Naive thymus-derived CD8-positive, alpha-beta T cell (primary cell): ENCODE measurements at regions not wholly inside any gene's neighbourhood (a gene's known extent, or its start where the extent isn't known, plus 50 kb on each side); places are given as distances from the start of the nearest gene placed in this dataset.

Experiments
- ATAC-seq, 2 donors: fragments of 150-1000 bp; cut with Tn5 transposase in 1 of 2; sonication (Bioruptor Pico), chemical (Tn5 transposase) in 1 of 2; 1 replicate in 1 of 2; 2 replicates in 1 of 2; pipeline ENCODE4 v1.10.0; 2021; ENCODE audit warnings: mild to moderate bottlenecking in 2 of 2, moderate library complexity in 2 of 2
- POLR2A ChIA-PET: fragments of 350-600 bp; sonication (Branson Sonifier 250); formaldehyde crosslinking; loops from one replicate; lab custom pipeline; 2021; ENCODE audit warnings: antibody characterized with exemption; lab: Charles Lee
- DNase-seq, 10 donors: peaks; one replicate each; pipeline versions ENCODE4 v3.0.0 to v3.0.0-alpha.2; 2020 to 2022
- H3K27ac Mint-ChIP-seq, 10 donors: one replicate each; pipeline ENCODE4 v1.8.0; 2020 to 2022; ENCODE audit warnings: mild to moderate bottlenecking in 10 of 10, mixed read lengths in 10 of 10, moderate library complexity in 4 of 10, inconsistent platforms in 1 of 10
- H3K27me3 Mint-ChIP-seq, 5 donors: one replicate each; pipeline ENCODE4 v1.8.0; 2021 to 2022; ENCODE audit warnings: mixed read lengths in 5 of 5
- H3K36me3 Mint-ChIP-seq, 3 donors: one replicate each; pipeline ENCODE4 v1.8.0; 2020 to 2022; ENCODE audit warnings: mixed read lengths in 3 of 3, mild to moderate bottlenecking in 2 of 3, inconsistent platforms in 1 of 3
- H3K4me1 Mint-ChIP-seq, 4 donors: one replicate each; pipeline ENCODE4 v1.8.0; 2021 to 2022; ENCODE audit warnings: mixed read lengths in 4 of 4
- H3K4me3 Mint-ChIP-seq, 10 donors: one replicate each; pipeline ENCODE4 v1.8.0; 2020 to 2022; ENCODE audit warnings: mild to moderate bottlenecking in 10 of 10, mixed read lengths in 10 of 10, moderate library complexity in 6 of 10, inconsistent platforms in 1 of 10
- H3K9me3 Mint-ChIP-seq, 9 donors: one replicate each; pipeline ENCODE4 v1.8.0; 2020 to 2022; ENCODE audit warnings: mixed read lengths in 9 of 9, mild to moderate bottlenecking in 3 of 9, inconsistent platforms in 1 of 9, moderate library complexity in 1 of 9

GRCh38 chr11:86141727-86142126 is 72.8 kb upstream of the PICALM start:
- POLR2A ChIA-PET: no interaction called here
- Mint-ChIP-seq H3K4me3 (no peak overlapping the region), H3K27ac (peak overlapping the region in 3 of 10 donors; percentile 75 to 76 (median 75)), H3K4me1 (peaks cover 19 to 69% (median 27%) of the 10 kb centered on the region in 4 donors), H3K27me3 (no peaks in the 10 kb centered on the region), H3K36me3 (no peaks in the 10 kb centered on the region), H3K9me3 (no peaks in the 10 kb centered on the region)
- ATAC-seq: no peak
- no peak for DNase-seq

GRCh38 chr11:86140334-86140990 is 71.6 kb upstream of the PICALM start:
- peaks cover 20 to 69% (median 28%) of the 10 kb centered on the region in 4 donors for H3K4me1 Mint-ChIP-seq
- POLR2A ChIA-PET: no interaction called here
- no peaks in the 10 kb centered on the region for H3K36me3 Mint-ChIP-seq
- peak overlapping the region in 9 of 10 donors; percentile 12 to 87 (median 76) for H3K27ac Mint-ChIP-seq
- no peaks in the 10 kb centered on the region for H3K27me3 Mint-ChIP-seq
- no peaks in the 10 kb centered on the region for H3K9me3 Mint-ChIP-seq
- peak overlapping the region in 3 of 10 donors; percentile 14 to 42 (median 16) for H3K4me3 Mint-ChIP-seq
- DNase-seq (no peak), ATAC-seq (no peak)

- POLR2A ChIA-PET: interaction anchor here (1.4 kb wide), 1 partner anchor 70 kb away, joined by 4 read pairs; the partner anchor contains the start of gene PICALM
- Mint-ChIP-seq H3K36me3 (no peaks in the 10 kb centered on the region), H3K27ac (peak overlapping the region; percentile 81 to 95 (median 90)), H3K9me3 (no peaks in the 10 kb centered on the region), H3K4me1 (peaks cover 20 to 59% (median 28%) of the 10 kb centered on the region in 4 donors), H3K4me3 (peak overlapping the region; percentile 42 to 78 (median 66)), H3K27me3 (peaks cover 0 to 4% (median 0%) of the 10 kb centered on the region in 5 donors)
- peak; percentile 40 to 49 for ATAC-seq
- peak in 3 of 10 donors; percentile 13 to 27 (median 15) for DNase-seq
Observed at GRCh38 chr11:86138958-86139357, 70.1 kb upstream of the PICALM start.

DNA sequence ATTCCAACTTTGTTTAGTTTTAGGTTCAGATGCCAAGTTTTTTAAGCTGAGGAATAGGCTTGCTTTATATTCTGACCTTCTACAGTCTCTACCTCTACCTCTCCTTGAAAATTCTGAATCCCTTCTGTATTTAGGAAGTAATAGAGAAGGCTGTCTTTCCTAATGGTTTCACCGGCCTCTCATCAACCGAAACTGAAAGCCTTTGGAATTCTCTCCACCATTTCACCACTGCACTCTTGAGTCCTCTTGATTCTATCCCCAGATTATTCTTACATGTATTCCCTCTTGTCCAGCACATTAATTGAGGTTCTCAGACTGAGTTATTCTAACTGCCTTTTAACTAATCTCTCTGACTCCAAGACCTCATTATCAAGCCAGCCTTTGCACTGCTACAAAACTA is 67.7 kb upstream of the PICALM start:
- Mint-ChIP-seq H3K4me1 (peaks cover 20 to 36% (median 20%) of the 10 kb centered on the region in 4 donors), H3K9me3 (no peaks in the 10 kb centered on the region), H3K4me3 (peak overlapping the region in 1 of 10 donors; percentile 3), H3K27ac (peak overlapping the region in 2 of 10 donors; percentile 16 to 24), H3K36me3 (no peaks in the 10 kb centered on the region), H3K27me3 (peaks cover 0 to 4% (median 0%) of the 10 kb centered on the region in 5 donors)
- POLR2A ChIA-PET: no interaction called here
- no peak for ATAC-seq
- no peak for DNase-seq

DNA sequence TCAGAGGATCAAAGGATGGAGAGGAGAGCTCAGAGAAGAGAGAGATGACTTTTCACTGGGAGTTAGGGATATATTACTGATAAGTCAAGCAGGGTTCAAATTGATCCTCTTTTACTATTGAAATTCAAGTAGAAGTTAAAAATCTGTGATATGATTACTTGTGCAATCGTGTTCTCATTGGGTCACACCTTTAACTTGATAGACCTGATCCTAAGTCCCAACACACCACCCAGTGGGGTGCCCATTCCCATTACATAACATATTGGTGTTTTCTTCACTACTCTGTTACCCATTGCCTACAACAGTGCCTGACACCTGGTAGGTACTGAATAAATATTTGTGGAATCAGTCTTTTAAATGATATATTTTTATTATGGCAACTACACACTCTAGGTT is 66.4 kb upstream of the PICALM start:
- Mint-ChIP-seq H3K9me3 (no peaks in the 10 kb centered on the region), H3K4me3 (no peak overlapping the region), H3K4me1 (peaks cover 11 to 25% (median 15%) of the 10 kb centered on the region in 4 donors), H3K27me3 (peaks cover 0 to 4% (median 0%) of the 10 kb centered on the region in 5 donors), H3K27ac (peak overlapping the region in 1 of 10 donors; percentile 19), H3K36me3 (no peaks in the 10 kb centered on the region)
- DNase-seq (no peak), ATAC-seq (no peak)
- POLR2A ChIA-PET: no interaction called here

DNA sequence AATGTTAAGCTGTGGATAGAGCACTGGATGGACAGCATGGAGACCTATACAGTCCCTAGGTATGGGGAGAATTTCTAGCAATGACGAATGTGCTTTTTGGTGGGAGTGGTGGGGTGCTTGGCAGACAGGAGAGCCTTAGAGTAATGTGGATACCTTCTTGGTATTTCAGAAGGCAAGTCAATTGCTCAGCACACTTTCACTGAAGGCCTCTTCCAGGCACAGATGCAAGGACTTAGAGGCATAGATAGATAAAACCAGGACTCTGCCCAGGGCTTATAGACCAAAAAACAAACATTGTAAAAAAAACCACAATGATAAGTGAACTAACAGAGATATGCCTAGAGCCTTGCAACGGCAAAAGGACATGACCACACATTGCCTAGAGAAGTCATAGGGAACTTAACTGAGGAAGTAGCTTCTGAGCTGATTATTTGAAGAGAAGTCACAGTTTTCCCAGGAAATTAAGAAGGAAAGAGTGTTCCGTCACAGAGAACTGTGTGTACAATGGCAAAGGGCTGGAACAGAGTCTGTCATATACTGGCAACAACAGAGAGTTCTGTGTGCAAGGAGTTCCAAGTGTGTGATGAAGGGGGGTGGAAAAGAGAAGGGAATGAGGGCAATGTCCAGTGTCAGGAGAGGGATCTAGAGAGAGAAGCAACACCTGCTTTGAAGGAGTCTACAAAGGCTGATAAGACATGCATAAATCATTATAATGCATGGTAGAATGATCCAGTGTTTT is 65.9 kb upstream of the PICALM start:
- Mint-ChIP-seq H3K27ac (peak overlapping the region in 3 of 10 donors; percentile 2 to 22 (median 11)), H3K9me3 (no peaks in the 10 kb centered on the region), H3K4me1 (peaks cover 10 to 23% (median 12%) of the 10 kb centered on the region in 4 donors), H3K27me3 (peaks cover 0 to 4% (median 0%) of the 10 kb centered on the region in 5 donors), H3K4me3 (no peak overlapping the region), H3K36me3 (no peaks in the 10 kb centered on the region)
- POLR2A ChIA-PET: no interaction called here
- ATAC-seq (no peak), DNase-seq (no peak)

GRCh38 chr11:86132667-86133249 is 63.9 kb upstream of the PICALM start:
- Mint-ChIP-seq H3K27ac (no peak overlapping the region), H3K27me3 (peaks cover 0 to 4% (median 0%) of the 10 kb centered on the region in 5 donors), H3K36me3 (no peaks in the 10 kb centered on the region), H3K4me3 (no peak overlapping the region), H3K4me1 (peaks cover 0 to 8% (median 4%) of the 10 kb centered on the region in 4 donors), H3K9me3 (no peaks in the 10 kb centered on the region)
- POLR2A ChIA-PET: interaction anchor here (0.7 kb wide), 1 partner anchor 107 kb away, joined by 3 read pairs; no protein-coding TSS in a partner anchor
- DNase-seq: no peak
- ATAC-seq: no peak

DNA sequence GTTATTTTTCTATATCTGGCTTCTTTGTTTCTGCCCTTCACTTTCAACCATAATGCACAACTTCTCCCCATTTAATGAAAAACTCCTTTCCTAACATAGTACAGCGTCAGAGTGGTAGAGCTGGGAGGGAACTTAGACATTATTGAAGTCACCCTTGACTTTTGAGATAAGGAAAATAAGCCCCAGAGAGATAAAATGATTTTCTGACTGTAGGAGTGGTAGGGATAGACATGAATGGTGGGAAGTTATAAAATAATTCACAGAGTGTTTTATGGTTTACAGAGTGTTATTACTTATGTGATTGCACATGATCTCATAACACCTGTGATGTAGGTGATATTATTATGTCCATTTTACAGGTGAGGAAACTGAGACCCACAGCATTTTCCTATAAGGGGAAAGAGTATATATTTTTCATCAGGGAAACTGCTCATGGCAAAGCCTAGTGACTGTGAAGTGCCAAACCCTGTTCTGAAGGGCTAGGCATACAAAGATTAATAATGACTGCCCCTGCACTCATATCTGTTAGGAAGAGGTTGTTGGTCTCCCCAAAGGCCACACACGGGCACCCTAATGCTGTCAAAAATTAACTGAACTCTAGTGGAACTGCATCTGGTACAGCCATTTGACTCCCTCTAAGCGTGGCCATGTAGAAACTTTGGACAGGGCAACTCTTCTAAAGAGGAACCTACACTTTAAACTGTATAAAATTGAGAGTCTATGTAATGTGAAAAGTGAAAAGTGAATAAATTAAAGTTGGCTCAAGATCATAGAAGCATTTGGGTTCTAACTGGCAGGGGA is 61.1 kb upstream of the PICALM start:
- POLR2A ChIA-PET: no interaction called here
- H3K27me3 Mint-ChIP-seq: peaks cover 0 to 1% (median 0%) of the 10 kb centered on the region in 5 donors
- peaks cover 0 to 3% (median 1%) of the 10 kb centered on the region in 4 donors for H3K4me1 Mint-ChIP-seq
- H3K27ac Mint-ChIP-seq: no peak overlapping the region
- no peak overlapping the region for H3K4me3 Mint-ChIP-seq
- DNase-seq: no peak
- no peaks in the 10 kb centered on the region for H3K36me3 Mint-ChIP-seq
- no peaks in the 10 kb centered on the region for H3K9me3 Mint-ChIP-seq
- ATAC-seq: no peak

GRCh38 chr11:86128914-86129313 is 60.0 kb upstream of the PICALM start:
- DNase-seq (no peak), ATAC-seq (no peak)
- Mint-ChIP-seq H3K27me3 (peaks cover 0 to 1% (median 0%) of the 10 kb centered on the region in 5 donors), H3K4me3 (no peak overlapping the region), H3K4me1 (no peaks in the 10 kb centered on the region), H3K9me3 (no peaks in the 10 kb centered on the region), H3K36me3 (no peaks in the 10 kb centered on the region), H3K27ac (no peak overlapping the region)
- POLR2A ChIA-PET: no interaction called here

GRCh38 chr11:86126862-86127261 is 58.0 kb upstream of the PICALM start:
- DNase-seq (no peak), ATAC-seq (no peak)
- H3K9me3 Mint-ChIP-seq: no peaks in the 10 kb centered on the region
- H3K4me1 Mint-ChIP-seq: no peaks in the 10 kb centered on the region
- H3K27ac Mint-ChIP-seq: no peak overlapping the region
- no peak overlapping the region for H3K4me3 Mint-ChIP-seq
- H3K36me3 Mint-ChIP-seq: no peaks in the 10 kb centered on the region
- POLR2A ChIA-PET: interaction anchor here (0.8 kb wide), 1 partner anchor 13 kb away, joined by 6 read pairs; no protein-coding TSS in a partner anchor
- peaks cover 0 to 4% (median 1%) of the 10 kb centered on the region in 5 donors for H3K27me3 Mint-ChIP-seq

GRCh38 chr11:86124251-86125233 is 55.7 kb upstream of the PICALM start:
- Mint-ChIP-seq H3K4me1 (peaks cover 0 to 2% (median 0%) of the 10 kb centered on the region in 4 donors), H3K27me3 (peaks cover 0 to 9% (median 2%) of the 10 kb centered on the region in 5 donors), H3K36me3 (no peaks in the 10 kb centered on the region), H3K4me3 (no peak overlapping the region), H3K9me3 (no peaks in the 10 kb centered on the region), H3K27ac (no peak overlapping the region)
- DNase-seq (no peak), ATAC-seq (no peak)
- POLR2A ChIA-PET: no interaction called here
